D721Med (cell line): ENCODE measurements at regions not wholly inside any gene's neighbourhood (a gene's known extent, or its start where the extent isn't known, plus 50 kb on each side); places are given as distances from the start of the nearest gene placed in this dataset.

Experiments
- DNase-seq: peaks from one replicate; pipeline ENCODE4 v3.0.0; 2011; ENCODE audit warnings: low spot score; ENCODE audit not compliant: insufficient read length
- FAIRE-seq: peaks from 2 replicates; lab custom pipeline; 2011; peaks lifted over from hg19 to GRCh38; lab: Jason Lieb, UNC
- TF ChIP-seq, protein P1 (sequence below): IDR thresholded peaks from 2 replicates; pipeline ENCODE4 v1.5.1; 2012; ENCODE audit warnings: mild to moderate bottlenecking, control low read depth; ENCODE audit not compliant: insufficient read depth; ENCODE audit errors: missing control alignments

DNA sequence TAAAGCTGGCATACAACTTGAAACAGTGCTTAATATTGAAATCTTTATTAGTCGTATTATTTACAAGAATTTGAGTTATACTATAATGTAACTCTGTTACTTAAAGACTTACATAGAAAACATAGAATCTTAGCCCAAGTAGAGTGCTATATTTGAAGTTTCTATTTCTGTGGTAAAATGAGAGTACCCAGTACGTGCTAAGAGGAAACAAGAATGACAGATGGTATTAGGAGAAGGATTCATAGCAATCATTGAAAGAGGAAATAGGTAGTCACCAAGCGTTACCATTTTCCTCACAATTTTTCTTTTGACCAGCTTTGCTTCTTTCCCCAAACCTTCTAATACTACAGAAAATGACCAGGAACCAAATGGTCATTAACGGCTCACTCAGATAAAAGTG, 412.1 kb upstream of the GRIA3 start:
- FAIRE-seq (no peak), DNase-seq (no peak)
- TF ChIP-seq, protein P1, sequence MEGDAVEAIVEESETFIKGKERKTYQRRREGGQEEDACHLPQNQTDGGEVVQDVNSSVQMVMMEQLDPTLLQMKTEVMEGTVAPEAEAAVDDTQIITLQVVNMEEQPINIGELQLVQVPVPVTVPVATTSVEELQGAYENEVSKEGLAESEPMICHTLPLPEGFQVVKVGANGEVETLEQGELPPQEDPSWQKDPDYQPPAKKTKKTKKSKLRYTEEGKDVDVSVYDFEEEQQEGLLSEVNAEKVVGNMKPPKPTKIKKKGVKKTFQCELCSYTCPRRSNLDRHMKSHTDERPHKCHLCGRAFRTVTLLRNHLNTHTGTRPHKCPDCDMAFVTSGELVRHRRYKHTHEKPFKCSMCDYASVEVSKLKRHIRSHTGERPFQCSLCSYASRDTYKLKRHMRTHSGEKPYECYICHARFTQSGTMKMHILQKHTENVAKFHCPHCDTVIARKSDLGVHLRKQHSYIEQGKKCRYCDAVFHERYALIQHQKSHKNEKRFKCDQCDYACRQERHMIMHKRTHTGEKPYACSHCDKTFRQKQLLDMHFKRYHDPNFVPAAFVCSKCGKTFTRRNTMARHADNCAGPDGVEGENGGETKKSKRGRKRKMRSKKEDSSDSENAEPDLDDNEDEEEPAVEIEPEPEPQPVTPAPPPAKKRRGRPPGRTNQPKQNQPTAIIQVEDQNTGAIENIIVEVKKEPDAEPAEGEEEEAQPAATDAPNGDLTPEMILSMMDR = no peak

DNA sequence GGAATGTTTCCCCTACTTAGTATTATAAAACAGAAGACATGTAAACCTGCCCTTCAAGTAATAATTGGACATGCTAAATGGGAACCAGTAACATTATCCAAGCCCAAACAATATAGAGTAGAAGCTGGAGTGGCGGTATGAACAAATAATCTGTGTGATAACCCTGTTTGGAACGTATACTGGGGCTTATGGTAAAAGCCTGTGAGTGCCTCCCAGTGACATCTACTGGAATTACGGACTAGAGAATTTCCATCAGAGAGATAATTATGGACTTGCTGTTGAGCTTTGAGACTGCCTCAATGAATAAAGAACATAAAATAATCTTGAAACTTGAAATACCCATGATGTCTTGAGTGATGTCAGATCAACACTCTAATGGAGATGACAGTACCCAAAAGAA, 406.3 kb upstream of the GRIA3 start:
- FAIRE-seq (no peak), DNase-seq (no peak)
- TF ChIP-seq, protein P1 = no peak

DNA sequence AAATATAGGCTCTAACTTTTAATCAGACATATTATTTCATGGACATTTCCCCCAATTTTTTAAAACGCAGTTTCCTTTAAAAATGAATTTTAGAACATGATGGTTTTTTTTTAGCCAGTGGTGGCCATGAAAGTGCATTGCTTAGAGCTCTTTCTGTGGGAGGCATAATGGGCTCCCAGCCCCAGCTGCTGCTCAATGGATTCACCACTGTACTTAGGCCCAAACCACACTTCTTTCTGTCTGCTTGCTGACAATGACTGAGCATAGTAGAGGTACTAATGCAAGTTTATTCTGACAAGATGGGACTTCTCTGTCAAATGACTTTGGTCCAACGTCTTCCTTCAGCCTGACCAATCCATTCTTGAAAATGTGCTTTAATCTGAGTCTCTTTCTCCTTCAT, 400.2 kb upstream of the GRIA3 start:
- TF ChIP-seq, protein P1 = no peak
- no peak for DNase-seq
- no peak for FAIRE-seq

DNA sequence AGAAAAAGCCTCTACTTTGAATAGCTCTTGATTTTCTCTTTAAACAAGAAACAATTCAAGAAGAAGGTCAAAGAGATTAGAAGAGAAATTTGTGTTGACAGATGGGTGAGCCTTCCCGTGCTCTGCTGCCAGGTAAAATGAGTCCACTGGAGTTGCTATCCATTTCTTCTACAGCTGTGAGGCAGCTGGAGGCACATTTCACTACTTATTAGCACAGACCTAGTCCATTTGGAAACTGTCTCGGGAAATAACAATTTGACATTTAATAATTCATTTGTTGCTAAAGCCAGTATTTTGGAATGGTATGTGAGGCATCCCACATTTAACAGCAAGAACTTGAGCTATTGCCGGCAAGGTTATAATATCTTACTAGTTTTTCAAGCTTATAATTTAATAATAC, 396.8 kb upstream of the GRIA3 start:
- TF ChIP-seq, protein P1 = no peak
- DNase-seq = no peak
- FAIRE-seq = no peak

DNA sequence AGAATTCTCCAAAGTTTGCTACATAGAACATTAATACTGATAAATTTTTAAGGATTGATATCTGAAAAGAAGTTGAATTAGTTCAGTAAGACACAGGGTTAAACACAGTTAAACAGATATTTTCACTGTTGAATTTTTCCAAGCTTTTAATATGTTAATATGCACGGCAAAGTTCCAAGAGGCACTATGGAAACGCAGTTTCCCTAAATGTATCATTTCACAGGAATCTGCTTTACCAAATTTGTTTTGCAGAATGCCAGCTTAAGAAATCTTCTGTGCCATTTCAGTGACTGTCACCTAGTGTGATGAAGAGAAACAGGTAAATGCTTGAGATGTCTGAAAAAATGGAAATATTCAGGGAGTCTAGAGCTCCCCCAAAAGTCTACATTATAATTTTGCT, 395.9 kb upstream of the GRIA3 start:
- no peak for DNase-seq
- TF ChIP-seq, protein P1 = no peak
- FAIRE-seq = no peak

DNA sequence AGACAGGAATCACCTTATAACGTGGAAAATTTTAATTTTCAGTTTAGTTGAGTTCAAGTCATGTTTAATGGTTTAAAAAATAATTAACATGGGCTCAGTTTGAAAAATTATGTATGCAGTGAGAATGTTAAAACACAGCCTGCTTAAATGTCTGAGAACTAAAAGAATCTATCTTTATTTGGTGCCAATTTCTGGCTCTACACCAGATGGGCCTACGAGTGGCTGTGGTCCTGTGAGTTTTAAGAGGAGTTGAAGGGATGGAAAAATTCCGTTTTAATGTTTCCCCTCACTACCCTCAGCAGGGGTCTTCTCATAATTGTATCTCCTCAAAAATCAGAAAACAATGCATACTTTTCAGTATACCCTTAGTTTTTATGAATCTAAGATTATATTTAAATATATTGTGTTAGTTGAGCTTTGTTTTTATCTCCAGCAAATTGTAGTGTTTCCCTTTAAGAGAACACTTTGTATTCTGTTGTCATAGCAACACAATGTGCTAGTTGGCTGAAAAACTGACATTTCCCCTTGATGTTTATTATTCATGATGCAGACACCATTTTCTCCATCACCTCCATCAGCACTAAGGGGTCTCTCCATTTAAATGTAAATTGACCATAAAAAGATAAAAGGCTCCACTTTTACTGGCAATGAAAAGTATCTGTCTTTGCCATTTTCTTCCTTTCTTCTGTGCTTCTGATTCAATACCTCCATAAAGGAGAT, 393.5 kb upstream of the GRIA3 start:
- DNase-seq (no peak), FAIRE-seq (no peak)
- TF ChIP-seq, protein P1 = no peak

DNA sequence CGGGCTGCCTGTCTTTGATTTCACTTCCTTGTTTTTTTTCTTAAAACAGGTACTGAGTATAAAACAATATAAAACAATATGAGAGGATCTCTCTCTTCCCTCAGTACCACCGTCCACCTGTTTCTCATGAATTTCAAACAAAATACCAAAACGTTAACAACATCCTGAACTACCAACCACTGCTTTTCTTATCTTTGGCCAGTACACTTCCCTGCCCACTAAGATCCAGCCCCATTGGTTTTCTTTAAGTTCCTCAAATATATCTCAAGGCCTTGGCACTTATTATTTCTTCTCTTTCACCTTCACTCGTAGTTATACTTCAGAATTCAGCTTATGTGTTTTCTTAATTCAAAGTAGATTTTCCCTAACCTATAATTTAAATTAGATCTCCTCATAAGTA, 370.2 kb upstream of the GRIA3 start:
- DNase-seq (no peak), FAIRE-seq (no peak)
- TF ChIP-seq, protein P1 = no peak
